GM23338 (cell line): ENCODE measurements at regions not wholly inside any gene's neighbourhood (a gene's known extent, or its start where the extent isn't known, plus 50 kb on each side); places are given as distances from the start of the nearest gene placed in this dataset.

ENCODE experiments used
- CREB1 ChIP-seq: fragments of 250-450 bp; sonication (Bioruptor Pico); IDR thresholded peaks from 2 replicates; pipeline ENCODE4 v1.5.0; 2020; ENCODE audit warnings: low read depth, mild to moderate bottlenecking, moderate library complexity
- CTCF ChIP-seq, 2 experiments: fragments of 200-600 bp in 1 of 2; sonication (generic) in 1 of 2; conservative IDR thresholded peaks; 2 replicates each; pipeline versions ENCODE4 v1.5.1 to v1.6.1; 2016 to 2017; ENCODE audit warnings: antibody characterized with exemption in 2 of 2, low read depth in 2 of 2, mild to moderate bottlenecking in 2 of 2, moderate library complexity in 1 of 2
- EZH2 ChIP-seq: fragments of 200-600 bp; sonication (generic); IDR thresholded peaks from one replicate; pipeline ENCODE4 v1.8.0; 2017; ENCODE audit warnings: antibody characterized with exemption, mild to moderate bottlenecking, low read depth; ENCODE audit not compliant: unreplicated experiment
- EZH2phosphoT487 ChIP-seq: fragments of 200-600 bp; sonication (generic); IDR thresholded peaks from one replicate; pipeline ENCODE4 v1.8.1; 2018; ENCODE audit warnings: antibody characterized with exemption; ENCODE audit not compliant: unreplicated experiment
- JUNB ChIP-seq: IDR thresholded peaks from one replicate; pipeline ENCODE4 v1.6.1; 2016; ENCODE audit warnings: antibody characterized with exemption; ENCODE audit not compliant: unreplicated experiment
- POLR2AphosphoS5 ChIP-seq: IDR thresholded peaks from 2 replicates; pipeline ENCODE4 v1.6.1; 2016; ENCODE audit warnings: antibody characterized with exemption, low read depth
- REST ChIP-seq: IDR thresholded peaks from one replicate; pipeline ENCODE4 v1.6.1; 2018; ENCODE audit warnings: antibody characterized with exemption; ENCODE audit not compliant: unreplicated experiment
- STAT1 ChIP-seq: IDR thresholded peaks from one replicate; pipeline ENCODE4 v1.6.1; 2016; ENCODE audit warnings: antibody characterized with exemption; ENCODE audit not compliant: unreplicated experiment

DNA sequence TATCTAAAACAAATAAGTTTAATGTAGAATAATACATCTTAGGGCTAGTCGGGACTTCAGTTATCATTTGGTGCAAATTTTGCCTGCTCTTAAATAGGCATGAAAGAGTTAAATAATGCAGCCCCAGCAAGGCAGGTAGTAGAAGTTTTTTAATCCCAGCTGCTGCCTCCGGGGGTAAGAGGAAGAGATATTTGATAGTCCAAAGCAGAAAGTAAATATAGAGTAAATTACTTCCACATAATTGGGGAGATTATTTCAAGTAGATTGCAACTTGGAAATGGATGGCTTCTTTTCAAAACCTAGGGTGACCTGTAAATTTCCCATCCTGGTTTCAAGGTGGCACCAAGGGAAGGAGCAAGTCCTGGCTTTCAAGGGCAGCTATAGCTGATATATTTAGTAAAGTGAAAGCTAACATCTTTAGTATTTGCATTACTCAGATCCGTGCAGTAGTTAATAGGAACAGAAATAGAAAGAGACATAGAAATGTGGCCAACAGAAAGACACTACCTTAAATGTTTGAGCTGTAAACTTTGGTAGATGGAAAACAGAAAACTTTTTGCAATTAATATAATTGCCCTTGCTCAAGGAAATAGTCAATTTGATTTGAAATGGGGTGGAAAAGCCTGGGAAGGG, 109.1 kb downstream of the LMO4 start:
- TF ChIP-seq CTCF (conservative IDR thresholded peaks at IDR 0.05; ENCODE audit: low read depth in 2 of 2) (no peak), EZH2phosphoT487 (no peak), EZH2 (no peak), POLR2AphosphoS5 (no peak), REST (no peak), CREB1 (no peak), STAT1 (no peak), JUNB (no peak)
